ENCODE measurements at regions not wholly inside any gene's neighbourhood (a gene's known extent, or its start where the extent isn't known, plus 50 kb on each side); places are given as distances from the start of the nearest gene placed in this dataset.
A peak's percentile ranks its signal among the peaks of the same experiment; 100 is the strongest.
"Not testable (repeated sequence)": the region's sequence is repeated elsewhere in the genome, so short reads cannot be mapped to it uniquely, and the experiment has no call there.

GRCh38 chr2:84373391-84373790 lies 85.7 kb downstream of the SUCLG1 start:
- DNase-seq (ENCODE audit: low read depth) = no peak

GRCh38 chr2:84362541-84362940 lies 96.5 kb downstream of the SUCLG1 start:
- DNase-seq (ENCODE audit: low read depth) = no peak

- peak; percentile 77 for DNase-seq (ENCODE audit: low read depth)
Measured at GRCh38 chr2:84338069-84338468, 121.0 kb downstream of the SUCLG1 start.

- no peak for DNase-seq (ENCODE audit: low read depth)
Measured at GRCh38 chr2:84327645-84328249, 131.3 kb downstream of the SUCLG1 start.

DNA sequence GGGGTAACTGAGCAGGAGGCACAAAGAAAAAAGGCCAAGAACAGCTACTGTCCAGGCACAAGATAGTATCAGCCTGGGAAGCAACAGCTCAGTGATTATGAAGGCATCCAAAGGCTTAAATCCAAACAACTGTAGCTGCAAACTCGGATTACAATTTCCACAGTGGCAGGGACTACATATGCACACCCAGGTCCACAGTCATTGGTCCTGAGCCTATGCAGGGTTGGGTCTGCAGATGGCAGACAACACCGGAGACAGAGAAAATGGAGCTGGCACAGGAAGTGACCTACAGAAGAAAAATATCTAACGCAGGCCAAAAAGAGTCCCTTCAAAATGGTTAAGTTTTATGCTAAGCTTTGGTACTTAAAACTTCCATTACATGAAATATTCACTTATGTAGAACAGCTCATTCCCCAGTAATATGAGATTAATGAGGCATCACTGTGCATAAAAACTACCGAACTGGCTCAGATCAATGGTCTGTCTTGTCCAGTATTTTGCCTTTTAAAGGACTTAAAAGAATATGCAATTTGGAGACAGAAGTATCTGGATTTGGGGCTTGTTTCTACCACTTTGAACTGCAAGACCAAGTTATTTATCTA lies 132.1 kb downstream of the SUCLG1 start:
- no peak for DNase-seq (ENCODE audit: low read depth)

DNA sequence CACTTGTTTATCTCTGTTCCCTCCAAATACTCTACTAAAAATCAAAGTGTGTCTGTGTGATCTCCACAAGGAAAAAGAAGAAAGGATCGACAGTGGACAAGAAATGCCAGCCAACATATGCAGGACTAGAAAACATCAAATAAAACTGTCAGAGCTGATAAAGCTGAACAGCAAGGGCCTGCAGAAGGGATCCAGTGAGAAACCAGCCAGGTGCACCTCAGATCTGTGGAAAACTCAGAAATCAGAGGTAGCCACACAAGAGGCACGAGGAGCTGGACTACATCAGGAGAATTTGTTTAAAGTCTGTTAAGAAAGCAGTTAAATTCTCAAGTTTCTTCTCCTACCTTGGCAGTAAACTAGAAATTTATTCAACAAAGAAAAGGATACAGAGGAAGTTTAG lies 135.2 kb downstream of the SUCLG1 start:
- no peak for DNase-seq (ENCODE audit: low read depth)

- DNase-seq (ENCODE audit: low read depth) = no peak
Measured at GRCh38 chr2:84320940-84321339, 138.1 kb downstream of the SUCLG1 start.

- no peak for DNase-seq (ENCODE audit: low read depth)
Measured at GRCh38 chr2:84319581-84319980, 139.5 kb downstream of the SUCLG1 start.

DNA sequence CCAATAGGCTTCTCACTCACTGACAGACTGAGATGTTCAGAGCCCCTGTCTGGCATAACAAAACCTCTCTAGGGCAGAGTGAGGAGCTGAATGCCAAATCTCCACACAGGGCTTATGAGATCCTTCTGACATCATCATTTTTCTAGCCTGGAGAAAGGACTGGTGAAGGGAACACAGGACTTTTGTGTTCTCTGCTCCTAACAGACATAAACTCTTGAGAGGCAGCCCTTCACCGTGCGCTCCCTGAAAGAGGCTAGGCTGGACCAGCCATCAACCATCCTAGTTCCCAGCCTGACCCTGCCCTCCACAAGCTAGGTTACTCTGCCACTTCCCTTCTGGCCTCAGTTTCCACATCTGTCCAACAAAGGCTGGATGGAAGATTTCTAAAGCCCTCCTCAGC lies 141.9 kb downstream of the SUCLG1 start:
- DNase-seq (ENCODE audit: low read depth) = no peak

GRCh38 chr2:84314901-84315330 lies 144.2 kb downstream of the SUCLG1 start:
- no peak for DNase-seq (ENCODE audit: low read depth)

DNA sequence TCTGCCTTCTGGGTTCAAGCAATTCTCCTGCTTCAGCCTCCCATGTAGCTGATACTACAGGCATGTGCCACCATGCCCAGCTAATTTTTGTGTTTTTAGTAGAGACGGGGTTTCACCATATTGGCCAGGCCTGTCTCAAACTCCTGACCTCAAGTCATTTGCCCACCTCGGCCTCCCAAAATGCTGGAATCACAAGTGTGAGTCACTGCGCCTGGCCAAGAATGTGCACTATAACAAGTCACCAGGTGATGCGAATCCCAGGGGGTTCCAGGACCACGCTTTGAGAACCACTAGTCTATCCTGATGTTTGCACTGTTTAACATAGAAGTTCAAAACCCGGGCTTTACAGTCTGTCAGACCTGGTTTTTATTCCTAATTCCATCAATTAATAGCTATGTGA lies 144.8 kb downstream of the SUCLG1 start:
- no peak for DNase-seq (ENCODE audit: low read depth)

DNA sequence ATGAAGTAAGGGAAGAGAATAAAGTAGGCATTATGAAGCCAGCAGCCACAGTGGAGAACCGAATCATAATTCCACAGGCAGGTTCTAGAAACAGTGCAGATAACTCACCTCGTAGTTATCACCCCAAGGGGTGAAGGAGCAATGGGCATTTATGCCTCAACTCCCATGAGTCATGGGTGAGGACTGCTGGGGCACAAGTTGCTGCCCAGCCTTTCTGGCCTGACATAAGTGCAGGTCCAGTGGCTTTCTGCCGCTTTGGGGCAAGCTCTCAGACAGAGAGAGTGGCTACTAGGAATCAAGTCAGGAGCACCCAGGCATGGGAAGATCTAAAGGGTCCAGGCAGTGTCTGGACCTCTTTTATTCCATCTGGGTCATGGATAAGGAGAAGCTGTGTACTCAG lies 149.8 kb downstream of the SUCLG1 start:
- DNase-seq (ENCODE audit: low read depth) = no peak

DNA sequence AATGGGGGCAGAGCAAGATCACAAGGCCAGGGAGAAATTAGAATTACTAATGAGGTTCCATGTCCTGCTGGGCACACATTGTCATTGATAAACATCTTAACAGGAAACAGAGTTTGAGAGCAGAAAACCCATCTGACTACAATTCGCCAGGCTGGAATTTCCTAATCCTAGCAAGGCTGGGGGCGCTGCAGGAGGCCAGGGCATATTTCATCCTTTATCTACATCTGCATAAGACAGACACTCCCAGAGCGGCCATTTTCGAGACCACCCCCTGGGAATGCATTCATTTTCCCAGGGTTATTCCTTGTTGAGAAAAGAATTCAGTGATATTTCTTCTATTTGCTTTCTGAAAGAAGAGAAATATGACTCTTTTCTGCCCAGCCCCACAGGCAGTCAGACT lies 152.7 kb downstream of the SUCLG1 start:
- DNase-seq (ENCODE audit: low read depth) = no peak

DNA sequence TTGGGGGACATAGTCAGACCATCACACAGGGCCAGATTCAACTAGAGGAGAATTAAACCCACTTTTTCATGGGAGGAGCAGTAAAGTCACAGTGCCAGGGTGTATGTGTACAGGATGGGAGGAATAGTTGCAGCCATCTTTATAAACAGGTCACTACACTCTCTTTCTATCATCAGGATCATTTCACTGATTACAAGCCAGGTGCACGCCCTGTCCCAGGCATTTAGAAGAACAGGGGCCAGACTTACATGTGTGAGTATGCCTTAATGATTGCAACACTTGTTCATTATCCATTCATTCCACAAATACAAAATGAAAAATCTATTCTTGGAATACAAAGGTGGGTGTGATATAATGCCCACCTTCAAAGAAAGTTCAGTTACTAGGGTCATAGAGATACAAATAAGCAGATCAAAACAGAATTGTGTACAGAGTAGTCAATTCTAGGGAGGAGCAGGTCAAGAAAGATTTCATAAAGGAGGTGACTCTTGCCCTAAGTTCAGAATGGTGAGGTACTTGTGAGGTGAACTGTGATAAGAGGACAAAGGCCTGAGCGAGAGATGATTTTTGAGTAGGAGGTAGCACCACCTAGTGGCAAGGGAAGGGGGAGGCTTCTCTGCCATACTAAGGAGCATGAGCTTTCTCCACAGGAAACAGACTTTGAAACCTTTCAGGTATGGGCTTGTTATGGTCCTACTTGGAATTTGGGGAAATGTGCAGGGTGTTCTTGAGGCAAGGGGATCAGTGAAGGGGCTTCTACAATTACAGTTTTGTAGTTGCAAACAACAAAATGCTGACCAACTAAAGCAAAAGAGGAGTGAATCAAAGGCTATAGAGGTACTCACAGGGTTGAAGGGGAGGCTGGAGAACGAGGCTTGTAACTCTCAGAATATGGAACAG lies 156.3 kb downstream of the SUCLG1 start:
- no peak for DNase-seq (ENCODE audit: low read depth)

- DNase-seq (ENCODE audit: low read depth) = no peak
Measured at GRCh38 chr2:84301717-84302116, 157.4 kb downstream of the SUCLG1 start.

DNA sequence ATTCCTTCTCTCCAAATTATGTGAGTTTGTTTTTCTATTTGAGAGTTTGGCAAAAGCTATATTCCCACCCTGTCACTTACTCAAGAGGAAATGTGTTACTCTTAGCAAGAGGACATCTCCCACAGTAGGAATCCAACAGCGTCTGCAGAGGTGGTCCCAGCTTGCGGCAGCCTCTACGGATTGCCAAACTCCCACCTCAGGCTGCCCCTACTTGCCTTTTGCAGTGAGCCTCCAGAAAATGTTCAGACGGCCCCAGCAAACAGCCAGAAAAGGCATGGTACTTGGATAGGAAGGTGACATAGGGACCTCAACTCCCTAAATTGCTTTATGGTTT lies 158.4 kb downstream of the SUCLG1 start:
- no peak for DNase-seq (ENCODE audit: low read depth)

DNA sequence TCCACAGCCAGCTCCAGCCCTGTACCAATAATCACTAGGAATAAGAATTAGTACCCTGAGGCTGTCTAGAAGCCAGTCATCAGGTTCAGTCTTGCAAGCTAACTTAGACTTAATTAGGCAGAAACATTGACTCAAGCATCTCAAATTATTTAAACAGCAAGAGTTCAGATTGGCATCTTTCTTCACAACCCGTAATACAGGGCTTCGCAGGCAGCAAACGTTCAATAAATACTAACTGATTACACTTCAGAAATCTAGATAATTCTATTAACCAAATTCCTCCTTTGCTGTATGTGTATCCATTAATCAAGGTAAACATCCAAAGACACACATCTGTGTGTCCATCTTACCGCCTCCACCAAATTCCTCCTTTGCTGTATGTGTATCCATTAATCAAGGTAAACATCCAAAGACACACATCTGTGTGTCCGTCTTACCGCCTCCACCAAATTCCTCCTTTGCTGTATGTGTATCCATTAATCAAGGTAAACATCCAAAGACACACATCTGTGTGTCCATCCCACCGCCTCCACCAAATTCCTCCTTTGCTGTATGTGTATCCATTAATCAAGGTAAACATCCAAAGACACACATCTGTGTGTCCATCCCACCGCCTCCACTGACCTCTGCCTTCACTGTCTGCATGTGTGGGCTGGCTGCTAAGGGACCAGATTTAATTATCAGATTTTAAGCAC lies 158.9 kb downstream of the SUCLG1 start:
- DNase-seq (ENCODE audit: low read depth) = not testable (repeated sequence)

DNA sequence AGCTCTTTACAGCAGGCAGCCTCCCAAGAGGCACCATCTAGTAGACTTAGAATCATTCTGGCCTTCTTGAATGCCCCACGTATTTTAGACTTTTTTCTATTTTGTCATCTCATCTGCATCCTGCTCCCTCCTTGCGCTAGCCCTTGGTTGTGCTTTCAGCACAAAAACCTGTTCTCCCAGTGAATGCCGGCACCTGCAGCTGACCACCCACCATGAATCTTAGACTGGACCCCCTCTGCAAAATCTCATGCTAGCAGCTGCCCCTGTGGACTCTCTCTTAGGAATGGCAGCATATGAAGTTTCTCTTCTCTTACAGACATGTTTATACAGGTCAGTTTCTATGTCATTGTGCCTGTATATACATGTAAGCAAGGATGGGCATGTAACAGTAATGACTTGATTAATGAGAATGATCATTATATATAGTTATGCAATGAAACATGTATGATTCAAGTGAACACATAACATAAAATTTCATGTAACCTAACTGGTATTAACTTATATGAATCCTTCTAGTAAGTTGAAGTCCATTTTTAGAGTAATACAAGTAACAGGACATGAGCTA lies 159.8 kb downstream of the SUCLG1 start:
- DNase-seq (ENCODE audit: low read depth) = no peak

- no peak for DNase-seq (ENCODE audit: low read depth)
Measured at GRCh38 chr2:84297155-84297554, 161.9 kb downstream of the SUCLG1 start.

GRCh38 chr2:84293791-84294380 lies 165.2 kb downstream of the SUCLG1 start:
- DNase-seq (ENCODE audit: low read depth) = no peak

DNA sequence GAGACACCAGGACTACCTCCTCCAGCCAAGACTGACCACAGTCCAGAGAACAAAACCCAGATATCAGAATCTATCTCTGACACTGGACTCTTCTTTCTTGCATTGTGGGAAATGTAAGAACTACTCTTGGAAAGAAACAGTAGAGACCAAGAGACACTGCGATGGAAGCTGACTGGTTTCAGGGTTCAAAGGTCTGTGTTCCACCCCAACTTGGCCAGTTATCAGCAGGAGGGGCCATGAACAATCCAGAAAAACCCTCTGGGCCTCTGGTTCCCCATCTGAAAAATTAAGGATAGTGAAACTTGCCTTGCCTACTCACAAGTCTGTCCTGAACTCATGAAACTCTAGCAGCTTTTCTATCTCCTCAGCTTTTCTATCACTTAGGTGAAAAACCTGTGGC lies 166.5 kb downstream of the SUCLG1 start:
- no peak for DNase-seq (ENCODE audit: low read depth)

GRCh38 chr2:84290537-84290936 lies 168.5 kb downstream of the SUCLG1 start:
- DNase-seq (ENCODE audit: low read depth) = no peak
